Stimulated activated CD4-positive, alpha-beta T cell treated with anti-CD3 and anti-CD28 coated beads, TNF-alpha, amount 100 ng/mL, for 24 hours (primary cell): ENCODE measurements at regions not wholly inside any gene's neighbourhood (a gene's known extent, or its start where the extent isn't known, plus 50 kb on each side); places are given as distances from the start of the nearest gene placed in this dataset.
"Not testable (repeated sequence)": the region's sequence is repeated elsewhere in the genome, so short reads cannot be mapped to it uniquely, and the experiment has no call there.

ENCODE experiments used
- DNase-seq, 3 experiments: peaks; one replicate each; pipeline ENCODE4 v3.0.0-alpha.2; 2020; ENCODE audit warnings: low read depth in 3 of 3

DNA sequence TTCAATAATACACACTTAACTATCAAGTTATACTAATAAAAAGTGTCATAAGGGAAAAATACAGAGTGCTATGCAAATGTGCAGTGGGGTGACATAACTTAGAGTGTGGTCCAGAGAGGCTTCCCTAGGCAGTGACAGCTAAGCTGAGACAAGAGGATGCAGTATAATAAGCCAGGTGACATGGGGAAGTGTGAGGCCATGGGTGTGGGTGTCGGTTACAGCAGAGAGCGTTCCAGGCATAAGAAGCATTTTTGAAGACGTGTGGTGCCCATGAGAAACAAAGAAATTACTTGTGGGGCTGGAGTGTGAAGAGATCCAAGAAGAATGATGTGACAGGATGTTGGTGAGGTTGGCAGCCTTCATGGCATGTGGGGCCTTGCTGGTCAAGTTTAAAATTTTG, 78.1 kb upstream of the PICALM start:
- no peak for DNase-seq

DNA sequence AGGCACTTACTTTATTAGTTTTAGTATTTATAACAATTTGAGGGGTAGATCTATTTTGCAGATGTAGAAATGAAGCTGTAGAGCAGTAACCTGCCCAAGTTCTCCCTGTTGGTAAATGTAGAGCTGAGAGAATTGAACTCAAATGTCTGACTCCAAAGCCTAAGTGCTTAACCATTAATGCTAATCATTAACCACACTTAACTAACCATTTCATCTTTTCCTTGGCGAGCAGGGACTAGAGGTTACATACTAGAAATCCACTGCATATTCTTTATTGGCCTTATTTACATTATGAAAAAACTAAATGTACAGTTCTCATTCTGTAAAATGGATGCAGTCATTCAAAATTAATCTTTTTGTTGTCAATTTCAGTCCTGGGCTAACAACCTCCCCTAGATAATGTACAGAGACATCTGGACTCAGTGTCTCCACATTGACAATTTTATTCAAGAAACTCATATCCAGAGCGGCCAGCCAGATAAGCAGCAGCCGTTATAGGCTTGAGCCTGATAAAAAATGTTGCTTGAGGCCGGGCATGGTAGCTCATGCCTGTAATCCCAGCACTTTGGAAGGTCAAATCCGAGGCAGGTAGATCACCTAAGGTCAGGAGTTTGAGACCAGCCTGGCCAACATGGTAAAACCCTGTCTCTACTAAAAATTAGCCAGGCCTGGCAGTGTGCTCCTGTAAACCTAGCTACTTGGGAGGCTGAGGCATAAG, 76.7 kb upstream of the PICALM start:
- no peak for DNase-seq

DNA sequence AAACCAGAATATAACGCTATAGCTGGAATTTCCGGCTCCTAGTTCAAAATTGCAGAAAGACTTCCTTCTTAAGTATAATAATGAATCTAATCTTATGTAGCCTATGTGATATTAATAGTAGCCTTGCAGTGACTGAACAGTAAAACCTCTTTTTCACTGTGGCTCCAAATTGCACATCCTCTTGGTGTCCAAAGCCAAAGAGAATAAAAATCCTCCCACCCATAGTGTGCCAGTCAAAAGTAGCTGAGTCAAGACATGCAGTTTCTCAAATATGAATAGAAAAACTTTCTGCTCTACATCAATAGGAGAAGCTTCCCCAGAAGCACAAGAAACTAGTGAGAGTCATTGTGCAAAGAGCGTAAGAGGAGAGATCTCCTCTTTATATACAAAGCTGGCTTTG, 76.0 kb upstream of the PICALM start:
- no peak for DNase-seq

DNA sequence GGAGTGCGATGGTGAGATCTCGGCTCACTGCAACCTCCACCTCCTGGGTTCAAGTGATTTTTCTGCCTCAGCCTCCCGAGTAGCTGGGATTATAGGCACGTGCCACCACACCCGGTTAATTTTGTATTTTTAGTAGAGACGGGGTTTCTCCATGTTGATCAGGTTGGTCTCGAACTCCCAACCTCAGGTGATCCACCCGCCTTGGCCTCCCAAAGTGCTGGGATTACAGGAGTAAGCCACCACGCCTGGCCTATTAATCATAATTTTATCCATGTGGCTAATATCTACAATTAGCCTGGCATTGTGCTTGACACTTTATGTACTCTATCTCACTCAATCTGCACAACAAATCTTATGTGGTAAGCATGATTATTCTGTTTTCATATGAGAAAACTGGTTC, 75.2 kb upstream of the PICALM start:
- DNase-seq: not testable (repeated sequence)

DNA sequence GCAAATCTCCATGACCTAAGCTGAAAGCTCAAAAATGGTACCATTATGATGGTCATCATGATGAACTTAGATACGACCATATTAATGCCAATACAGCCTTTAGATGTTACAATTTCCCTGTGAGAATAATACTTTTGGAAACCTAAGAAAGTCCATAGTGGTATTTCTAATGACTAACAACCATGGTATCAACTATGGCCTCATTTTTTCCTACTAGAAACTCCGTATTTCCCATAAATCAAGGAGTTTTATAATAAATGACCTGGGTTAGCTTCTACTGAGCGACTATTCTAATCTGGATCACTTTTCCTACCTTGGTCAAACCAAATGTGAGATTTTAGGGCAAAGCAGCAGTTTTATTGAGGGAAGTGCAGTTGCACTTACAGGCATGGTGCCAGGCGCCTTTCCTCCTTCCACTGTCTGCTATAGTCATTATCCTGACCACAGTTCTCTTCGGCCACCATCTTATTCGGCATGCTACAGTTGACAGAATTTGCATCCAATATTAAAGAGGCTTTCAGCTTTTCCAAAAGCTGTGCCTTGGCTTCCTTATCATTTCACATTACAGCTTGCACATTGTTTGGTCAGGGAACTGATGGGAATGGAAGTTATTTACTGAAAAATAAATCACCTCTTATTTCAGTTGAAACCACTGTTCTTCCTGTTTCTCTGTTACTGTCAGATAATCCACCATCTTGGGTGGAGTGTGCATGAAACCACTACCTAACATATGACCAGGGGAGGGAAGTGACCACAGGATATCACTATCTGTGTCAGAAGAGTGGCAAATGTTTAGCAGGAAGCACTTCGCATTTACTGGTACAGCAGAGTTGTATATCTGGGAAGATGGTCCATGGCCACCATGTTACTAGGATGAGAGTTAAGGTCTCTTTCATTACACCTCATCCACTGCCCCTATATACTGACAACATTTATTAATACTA, 74.5 kb upstream of the PICALM start:
- no peak for DNase-seq

DNA sequence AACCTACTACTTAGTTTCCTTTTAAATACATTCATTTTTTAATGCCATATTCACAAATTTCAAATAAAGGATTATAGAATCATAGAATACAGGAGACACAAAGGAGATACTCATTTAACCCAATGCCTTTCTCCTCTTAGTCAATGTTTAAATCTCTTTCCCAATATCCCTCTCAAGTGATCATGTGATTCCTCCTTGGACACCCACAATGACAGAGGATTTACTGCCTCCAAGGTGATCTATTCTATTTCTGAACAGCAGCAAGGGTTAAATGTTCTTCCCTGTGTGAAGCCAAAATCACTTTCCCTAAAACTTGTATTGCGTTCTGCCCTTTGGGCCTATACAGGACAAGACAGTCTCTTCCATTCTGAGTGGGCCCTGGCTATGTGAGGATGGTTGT, 73.3 kb upstream of the PICALM start:
- no peak for DNase-seq

DNA sequence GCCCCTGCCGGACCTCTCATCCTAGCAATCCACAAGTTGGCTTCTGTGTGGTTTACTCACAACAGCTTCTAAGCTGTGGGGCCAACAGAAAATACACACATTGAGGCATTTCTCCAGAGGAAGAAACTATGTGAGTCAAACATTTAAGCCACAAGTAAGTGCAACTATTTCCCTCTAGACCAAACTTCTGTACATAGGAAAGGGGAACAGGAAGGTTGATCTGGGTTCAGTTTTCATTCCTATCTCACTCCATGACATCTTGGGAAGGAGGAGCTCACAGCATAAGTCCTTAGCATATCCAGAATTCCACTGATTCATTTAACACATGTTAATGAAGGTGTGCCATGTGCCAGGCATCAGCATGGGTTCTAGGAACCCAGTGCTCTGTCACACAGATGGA, 72.8 kb upstream of the PICALM start:
- no peak for DNase-seq

DNA sequence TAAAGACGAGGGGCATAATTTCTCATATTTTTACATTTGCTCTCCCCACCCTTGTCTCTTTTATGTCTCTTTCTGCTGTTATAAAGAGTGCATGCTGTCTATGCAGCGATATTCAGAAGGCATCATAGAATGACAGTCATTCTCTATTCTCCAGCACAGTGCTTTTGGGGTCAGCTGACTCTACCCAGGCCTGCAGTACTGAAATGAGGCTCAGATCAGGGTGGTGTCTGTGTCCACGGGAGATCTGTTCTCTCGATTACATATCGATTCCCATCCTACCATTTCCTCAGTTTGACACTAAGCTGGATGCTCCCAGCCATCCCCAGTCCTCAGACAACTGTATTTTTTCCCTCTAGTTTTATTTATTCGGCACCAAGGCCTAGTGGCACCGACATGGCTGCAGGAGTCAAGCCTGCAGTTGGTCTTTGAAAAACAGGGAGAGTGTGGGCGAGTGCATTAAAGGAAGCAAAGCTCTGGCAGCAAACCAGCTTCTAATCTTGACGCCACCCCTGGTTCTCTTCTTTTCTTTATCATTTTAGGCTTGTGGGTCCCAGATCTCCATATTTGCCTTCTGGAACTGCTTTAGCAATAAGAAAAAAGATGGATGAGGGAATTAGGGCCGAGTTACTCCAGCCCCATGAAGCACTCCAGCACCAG, 71.6 kb upstream of the PICALM start:
- no peak for DNase-seq

DNA sequence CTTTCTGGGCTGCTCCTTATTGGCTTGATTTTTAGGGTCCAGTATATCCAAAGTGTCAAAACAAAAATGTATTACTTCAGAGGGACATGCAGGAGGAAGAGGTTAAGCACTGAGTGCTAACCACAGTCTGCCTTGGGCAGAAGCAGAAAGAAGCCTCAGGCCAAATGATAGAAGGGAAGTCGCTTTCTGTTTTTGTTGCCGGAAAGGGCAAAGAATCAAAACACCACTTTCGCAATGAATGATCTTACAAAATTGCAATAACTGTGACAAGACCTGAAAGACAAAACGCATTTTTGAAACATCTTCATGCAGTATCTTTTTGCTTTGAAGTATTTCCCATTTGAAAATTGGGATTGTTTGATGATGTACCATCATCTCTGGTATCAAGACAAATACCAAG, 70.1 kb upstream of the PICALM start:
- DNase-seq: no peak

DNA sequence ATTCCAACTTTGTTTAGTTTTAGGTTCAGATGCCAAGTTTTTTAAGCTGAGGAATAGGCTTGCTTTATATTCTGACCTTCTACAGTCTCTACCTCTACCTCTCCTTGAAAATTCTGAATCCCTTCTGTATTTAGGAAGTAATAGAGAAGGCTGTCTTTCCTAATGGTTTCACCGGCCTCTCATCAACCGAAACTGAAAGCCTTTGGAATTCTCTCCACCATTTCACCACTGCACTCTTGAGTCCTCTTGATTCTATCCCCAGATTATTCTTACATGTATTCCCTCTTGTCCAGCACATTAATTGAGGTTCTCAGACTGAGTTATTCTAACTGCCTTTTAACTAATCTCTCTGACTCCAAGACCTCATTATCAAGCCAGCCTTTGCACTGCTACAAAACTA, 67.7 kb upstream of the PICALM start:
- DNase-seq: no peak

DNA sequence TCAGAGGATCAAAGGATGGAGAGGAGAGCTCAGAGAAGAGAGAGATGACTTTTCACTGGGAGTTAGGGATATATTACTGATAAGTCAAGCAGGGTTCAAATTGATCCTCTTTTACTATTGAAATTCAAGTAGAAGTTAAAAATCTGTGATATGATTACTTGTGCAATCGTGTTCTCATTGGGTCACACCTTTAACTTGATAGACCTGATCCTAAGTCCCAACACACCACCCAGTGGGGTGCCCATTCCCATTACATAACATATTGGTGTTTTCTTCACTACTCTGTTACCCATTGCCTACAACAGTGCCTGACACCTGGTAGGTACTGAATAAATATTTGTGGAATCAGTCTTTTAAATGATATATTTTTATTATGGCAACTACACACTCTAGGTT, 66.4 kb upstream of the PICALM start:
- DNase-seq: no peak

DNA sequence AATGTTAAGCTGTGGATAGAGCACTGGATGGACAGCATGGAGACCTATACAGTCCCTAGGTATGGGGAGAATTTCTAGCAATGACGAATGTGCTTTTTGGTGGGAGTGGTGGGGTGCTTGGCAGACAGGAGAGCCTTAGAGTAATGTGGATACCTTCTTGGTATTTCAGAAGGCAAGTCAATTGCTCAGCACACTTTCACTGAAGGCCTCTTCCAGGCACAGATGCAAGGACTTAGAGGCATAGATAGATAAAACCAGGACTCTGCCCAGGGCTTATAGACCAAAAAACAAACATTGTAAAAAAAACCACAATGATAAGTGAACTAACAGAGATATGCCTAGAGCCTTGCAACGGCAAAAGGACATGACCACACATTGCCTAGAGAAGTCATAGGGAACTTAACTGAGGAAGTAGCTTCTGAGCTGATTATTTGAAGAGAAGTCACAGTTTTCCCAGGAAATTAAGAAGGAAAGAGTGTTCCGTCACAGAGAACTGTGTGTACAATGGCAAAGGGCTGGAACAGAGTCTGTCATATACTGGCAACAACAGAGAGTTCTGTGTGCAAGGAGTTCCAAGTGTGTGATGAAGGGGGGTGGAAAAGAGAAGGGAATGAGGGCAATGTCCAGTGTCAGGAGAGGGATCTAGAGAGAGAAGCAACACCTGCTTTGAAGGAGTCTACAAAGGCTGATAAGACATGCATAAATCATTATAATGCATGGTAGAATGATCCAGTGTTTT, 65.9 kb upstream of the PICALM start:
- DNase-seq: no peak

DNA sequence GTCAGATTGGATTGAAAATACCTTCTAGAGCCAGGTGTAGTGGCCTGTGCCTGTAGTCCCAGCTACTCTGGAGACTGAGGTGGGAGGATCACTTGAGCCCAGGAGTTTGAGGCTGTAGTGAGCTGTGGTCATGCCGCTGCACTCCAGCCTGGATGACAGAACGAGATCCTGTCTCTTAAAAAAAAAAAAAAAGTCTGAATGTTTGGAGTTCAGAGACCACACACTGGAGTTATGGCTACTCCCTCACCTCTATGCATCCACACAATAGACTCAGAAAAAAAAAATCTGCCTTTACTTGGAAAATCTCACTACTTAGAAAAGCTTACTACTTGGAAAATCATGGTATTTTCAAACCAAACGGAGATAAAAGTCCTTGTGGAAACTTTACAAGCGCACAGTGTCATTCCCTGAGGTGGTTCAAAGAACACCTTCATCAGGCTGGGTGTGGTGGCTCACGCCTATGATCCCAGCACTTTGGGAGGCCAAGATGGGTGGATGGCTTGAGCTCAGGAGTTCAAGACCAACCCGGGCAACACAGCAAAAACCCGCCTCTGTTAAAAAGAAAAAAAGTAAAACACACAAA, 63.9 kb upstream of the PICALM start:
- no peak for DNase-seq

DNA sequence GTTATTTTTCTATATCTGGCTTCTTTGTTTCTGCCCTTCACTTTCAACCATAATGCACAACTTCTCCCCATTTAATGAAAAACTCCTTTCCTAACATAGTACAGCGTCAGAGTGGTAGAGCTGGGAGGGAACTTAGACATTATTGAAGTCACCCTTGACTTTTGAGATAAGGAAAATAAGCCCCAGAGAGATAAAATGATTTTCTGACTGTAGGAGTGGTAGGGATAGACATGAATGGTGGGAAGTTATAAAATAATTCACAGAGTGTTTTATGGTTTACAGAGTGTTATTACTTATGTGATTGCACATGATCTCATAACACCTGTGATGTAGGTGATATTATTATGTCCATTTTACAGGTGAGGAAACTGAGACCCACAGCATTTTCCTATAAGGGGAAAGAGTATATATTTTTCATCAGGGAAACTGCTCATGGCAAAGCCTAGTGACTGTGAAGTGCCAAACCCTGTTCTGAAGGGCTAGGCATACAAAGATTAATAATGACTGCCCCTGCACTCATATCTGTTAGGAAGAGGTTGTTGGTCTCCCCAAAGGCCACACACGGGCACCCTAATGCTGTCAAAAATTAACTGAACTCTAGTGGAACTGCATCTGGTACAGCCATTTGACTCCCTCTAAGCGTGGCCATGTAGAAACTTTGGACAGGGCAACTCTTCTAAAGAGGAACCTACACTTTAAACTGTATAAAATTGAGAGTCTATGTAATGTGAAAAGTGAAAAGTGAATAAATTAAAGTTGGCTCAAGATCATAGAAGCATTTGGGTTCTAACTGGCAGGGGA, 61.1 kb upstream of the PICALM start:
- no peak for DNase-seq

DNA sequence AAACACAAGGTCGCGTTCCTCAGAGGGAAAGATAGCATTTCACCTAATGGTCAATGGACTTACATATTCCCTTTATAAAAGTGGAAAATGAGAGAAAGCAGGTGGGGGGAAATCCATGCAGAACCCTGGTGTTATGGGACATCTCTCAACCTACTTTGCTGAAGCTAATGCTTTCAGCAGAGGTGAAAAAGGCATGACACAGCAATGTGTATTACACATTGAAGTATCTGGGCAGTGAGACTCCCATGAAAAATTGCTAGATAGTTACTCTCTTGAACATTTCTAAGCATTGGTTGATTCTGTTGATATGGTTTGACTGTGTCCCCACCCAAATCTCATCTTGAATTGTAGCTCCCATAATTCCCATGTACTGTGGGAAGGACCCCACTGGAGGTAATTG, 60.0 kb upstream of the PICALM start:
- DNase-seq: no peak

DNA sequence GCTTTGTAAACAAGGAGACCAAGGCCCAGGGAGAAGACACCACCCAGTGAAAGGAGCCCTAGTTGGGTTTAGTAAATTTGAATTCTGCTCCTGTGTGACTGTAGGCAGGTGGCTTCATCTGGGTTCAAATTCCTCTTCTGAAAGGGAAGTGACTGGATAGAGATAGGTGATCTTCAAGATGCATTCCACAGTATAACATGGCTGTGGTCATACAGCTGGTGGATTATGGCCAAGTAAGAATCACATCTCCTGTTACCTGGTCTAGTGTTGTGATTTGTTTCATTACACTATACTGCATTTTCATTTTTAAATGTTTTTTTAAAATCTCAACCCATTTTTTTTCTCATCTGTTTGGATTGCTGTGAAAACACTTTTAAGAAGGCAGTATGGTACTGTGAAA, 58.0 kb upstream of the PICALM start:
- DNase-seq: no peak

DNA sequence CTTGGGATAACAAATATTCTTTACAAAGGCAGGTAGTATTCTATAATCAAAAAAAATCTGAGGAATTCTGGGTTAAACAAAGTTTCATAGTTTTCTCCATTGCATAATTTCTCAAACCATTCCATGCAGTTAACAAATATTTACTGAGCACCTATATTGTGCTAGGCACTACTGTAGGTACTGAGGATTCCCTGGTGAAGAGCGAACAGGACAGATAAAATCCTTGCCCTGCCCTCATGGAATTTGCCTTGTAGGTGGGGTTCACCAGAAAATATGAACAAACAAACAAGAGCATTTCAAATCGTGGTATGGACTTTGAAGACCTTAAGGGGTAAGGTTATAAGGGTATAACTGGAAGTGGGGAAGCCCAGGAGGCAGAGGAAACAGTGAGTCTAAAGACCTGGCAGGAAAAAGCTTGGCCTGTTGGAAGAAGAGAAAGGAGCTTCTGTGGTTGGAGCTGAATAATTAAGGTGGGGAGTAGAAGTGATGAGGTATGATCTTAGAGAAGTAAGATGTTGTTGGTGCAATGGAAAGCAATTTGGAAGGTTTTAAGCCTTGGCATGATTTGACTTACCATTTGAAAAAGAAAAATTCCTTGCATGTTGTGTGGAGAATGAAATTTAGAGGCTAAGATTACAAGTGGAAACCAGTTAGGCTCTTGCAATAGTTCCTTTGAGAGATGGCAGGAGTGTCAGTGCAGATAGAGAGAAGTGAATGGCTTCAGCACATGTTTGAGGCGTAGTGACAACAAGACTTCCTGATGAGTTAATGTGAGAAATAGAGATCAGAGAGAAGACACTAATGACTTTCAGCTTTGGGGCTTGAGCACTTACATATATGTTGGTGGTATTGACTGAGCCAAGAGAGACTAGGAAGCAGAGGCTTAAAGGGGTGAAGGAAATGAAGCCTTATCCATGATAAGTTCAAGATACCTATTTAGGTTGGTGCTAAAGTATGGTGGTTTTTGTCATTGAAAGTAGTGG, 55.7 kb upstream of the PICALM start:
- DNase-seq: no peak

DNA sequence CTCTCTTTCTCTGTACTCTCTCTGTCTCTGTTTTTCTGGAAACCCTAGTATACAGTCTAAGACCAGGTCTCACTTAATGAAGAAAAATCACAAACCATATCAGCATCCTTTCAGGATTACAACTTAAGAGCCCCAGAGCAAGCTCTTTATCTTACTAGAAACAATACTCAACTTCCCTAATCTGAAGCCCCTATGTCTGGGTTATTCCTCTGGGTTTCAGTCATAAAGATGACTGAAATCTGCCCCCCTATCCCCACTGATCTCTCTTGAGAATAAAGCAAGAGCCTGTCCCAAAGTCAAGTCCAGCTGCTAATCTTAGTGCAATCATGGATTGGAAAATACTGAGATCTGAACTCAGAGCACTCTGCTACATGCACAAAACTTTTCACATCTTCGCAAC, 53.9 kb upstream of the PICALM start:
- no peak for DNase-seq

DNA sequence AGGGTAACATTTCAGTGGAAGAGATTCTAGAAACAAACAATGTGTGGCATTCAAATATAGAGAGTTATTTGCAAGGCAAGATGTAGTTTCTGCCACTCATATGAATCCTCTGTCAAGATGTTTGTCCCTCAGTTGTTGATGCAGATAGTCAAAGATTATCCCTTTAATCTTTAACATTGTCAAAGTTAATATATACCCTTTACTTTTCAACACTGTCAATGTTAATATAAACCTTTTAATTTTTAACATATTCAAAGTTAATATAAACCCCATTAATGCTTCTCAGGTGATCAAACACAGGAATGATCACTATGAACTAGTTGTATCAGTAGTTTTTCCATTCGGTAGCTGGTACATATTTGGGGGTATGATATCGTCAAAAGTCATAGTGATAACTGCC, 51.9 kb upstream of the PICALM start:
- DNase-seq: no peak

DNA sequence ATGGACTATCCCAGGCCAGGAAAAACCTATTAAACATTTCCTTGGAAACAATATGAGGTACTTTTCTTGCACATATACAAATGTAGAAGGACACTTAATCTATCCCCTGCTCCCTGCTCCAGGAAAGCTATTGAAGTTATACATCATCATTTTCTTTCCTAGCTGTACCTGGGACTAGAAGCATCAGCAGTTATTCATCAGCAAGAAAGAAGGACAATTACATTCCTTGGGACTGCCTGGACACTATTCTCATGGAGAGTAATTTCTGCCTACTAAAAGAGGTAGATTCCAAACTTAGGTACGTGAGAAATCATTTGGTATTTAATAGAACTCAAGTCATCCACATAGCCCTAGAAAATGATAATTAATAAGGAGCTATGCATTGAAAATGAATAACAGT, 51.0 kb upstream of the PICALM start:
- DNase-seq: no peak
